SU-DHL-6 (cell line): ENCODE measurements at regions not wholly inside any gene's neighbourhood (a gene's known extent, or its start where the extent isn't known, plus 50 kb on each side); places are given as distances from the start of the nearest gene placed in this dataset.

Experiments used
- CTCF ChIP-seq: fragments of 200-600 bp; sonication (generic); IDR thresholded peaks from one replicate; pipeline ENCODE4 v1.5.1; 2017; ENCODE audit warnings: antibody characterized with exemption, mild to moderate bottlenecking, low read length, moderate library complexity; ENCODE audit not compliant: insufficient read depth, poor library complexity, severe bottlenecking
- EZH2phosphoT487 ChIP-seq: fragments of 200-600 bp; sonication (generic), shearing (Covaris generic); conservative IDR thresholded peaks from 2 replicates; pipeline ENCODE4 v1.6.1; 2018; ENCODE audit warnings: mild to moderate bottlenecking, antibody characterized with exemption, low read length, moderate library complexity, mixed read lengths

- TF ChIP-seq CTCF: no peak
- TF ChIP-seq EZH2phosphoT487: no peak
Observed at GRCh38 chr5:38643616-38644015, 87.2 kb upstream of the LIFR start.
